ENCODE measurements at regions not wholly inside any gene's neighbourhood (a gene's known extent, or its start where the extent isn't known, plus 50 kb on each side); places are given as distances from the start of the nearest gene placed in this dataset.

DNA sequence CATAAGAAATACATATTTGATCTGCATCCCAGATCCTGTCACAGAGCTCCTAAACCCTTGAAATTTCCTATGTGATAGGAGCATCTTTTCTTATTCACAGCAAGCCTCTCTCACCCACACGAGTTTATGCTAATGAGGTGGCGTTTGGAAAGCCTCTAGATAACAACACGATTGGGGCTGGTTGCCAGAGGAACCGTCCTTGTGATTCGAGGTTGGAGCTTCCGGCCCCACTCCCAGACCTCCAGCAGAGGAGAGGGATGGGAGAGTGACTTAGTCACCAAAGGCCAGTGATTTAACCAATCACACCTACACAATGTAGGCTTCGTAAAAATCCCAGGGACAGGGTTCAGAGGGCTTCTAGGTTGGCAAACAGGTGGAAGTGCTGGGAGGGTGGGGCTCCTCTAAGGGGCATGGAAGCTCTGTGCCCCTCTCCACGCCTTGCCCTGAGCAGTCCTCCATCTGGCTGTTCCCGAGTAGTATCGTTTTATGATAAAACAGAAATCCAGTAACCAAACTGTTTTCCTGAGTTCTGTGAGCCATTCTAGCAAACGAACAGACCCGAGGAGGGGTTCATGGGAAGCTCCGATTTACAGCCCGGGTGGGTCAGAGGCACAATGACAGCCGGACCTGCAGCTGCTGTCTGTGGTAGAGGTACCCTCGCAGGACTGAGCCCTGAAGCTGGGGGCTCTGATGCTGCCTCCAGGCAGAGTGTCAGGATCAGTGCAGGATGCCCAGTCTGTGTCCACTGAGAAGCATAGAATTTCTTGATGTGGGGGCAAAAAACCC lies 238.1 kb upstream of the ARID1B start:
- Mint-ChIP-seq H3K9me3 (ENCODE audit: low read depth) (no peaks in the 10 kb centered on the region), H3K27ac (ENCODE audit: unreplicated experiment) (no peak overlapping the region), H3K4me1 (ENCODE audit: low read depth) (no peaks in the 10 kb centered on the region), H3K27me3 (ENCODE audit: low read depth) (peaks cover 3% of the 10 kb centered on the region), H3K36me3 (ENCODE audit: low read depth) (no peaks in the 10 kb centered on the region), H3K4me3 (ENCODE audit: unreplicated experiment) (no peak overlapping the region)
- TF ChIP-seq, protein P1, sequence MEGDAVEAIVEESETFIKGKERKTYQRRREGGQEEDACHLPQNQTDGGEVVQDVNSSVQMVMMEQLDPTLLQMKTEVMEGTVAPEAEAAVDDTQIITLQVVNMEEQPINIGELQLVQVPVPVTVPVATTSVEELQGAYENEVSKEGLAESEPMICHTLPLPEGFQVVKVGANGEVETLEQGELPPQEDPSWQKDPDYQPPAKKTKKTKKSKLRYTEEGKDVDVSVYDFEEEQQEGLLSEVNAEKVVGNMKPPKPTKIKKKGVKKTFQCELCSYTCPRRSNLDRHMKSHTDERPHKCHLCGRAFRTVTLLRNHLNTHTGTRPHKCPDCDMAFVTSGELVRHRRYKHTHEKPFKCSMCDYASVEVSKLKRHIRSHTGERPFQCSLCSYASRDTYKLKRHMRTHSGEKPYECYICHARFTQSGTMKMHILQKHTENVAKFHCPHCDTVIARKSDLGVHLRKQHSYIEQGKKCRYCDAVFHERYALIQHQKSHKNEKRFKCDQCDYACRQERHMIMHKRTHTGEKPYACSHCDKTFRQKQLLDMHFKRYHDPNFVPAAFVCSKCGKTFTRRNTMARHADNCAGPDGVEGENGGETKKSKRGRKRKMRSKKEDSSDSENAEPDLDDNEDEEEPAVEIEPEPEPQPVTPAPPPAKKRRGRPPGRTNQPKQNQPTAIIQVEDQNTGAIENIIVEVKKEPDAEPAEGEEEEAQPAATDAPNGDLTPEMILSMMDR (IDR thresholded peaks at IDR 0.05), result no peak
- no peak for DNase-seq (ENCODE audit: low spot score)

DNA sequence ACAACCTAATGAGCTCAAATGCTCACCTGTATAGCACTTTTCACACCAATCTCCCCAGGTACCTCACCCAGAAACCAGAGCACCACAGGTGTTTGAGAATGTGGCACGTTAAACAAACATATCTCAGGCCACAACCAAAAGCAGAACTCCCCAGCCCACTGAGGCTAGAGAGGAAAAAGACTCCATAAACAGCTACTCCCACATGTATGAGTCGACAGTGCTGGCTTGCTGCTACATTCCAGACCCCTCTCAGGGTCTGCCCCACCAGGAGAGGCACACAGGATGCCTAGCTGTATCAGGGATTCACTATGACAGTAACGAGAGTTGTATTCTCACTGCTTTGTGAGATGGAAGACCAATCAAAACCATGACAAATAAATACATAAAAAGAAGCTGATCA lies 242.6 kb upstream of the ARID1B start:
- no peak overlapping the region for H3K4me3 Mint-ChIP-seq (ENCODE audit: unreplicated experiment)
- H3K9me3 Mint-ChIP-seq (ENCODE audit: low read depth), result no peaks in the 10 kb centered on the region
- DNase-seq (ENCODE audit: low spot score), result no peak
- no peak overlapping the region for H3K27ac Mint-ChIP-seq (ENCODE audit: unreplicated experiment)
- TF ChIP-seq, protein P1 (IDR thresholded peaks at IDR 0.05), result no peak
- H3K36me3 Mint-ChIP-seq (ENCODE audit: low read depth), result no peaks in the 10 kb centered on the region
- H3K27me3 Mint-ChIP-seq (ENCODE audit: low read depth), result peaks cover 18% of the 10 kb centered on the region
- H3K4me1 Mint-ChIP-seq (ENCODE audit: low read depth), result no peaks in the 10 kb centered on the region

DNA sequence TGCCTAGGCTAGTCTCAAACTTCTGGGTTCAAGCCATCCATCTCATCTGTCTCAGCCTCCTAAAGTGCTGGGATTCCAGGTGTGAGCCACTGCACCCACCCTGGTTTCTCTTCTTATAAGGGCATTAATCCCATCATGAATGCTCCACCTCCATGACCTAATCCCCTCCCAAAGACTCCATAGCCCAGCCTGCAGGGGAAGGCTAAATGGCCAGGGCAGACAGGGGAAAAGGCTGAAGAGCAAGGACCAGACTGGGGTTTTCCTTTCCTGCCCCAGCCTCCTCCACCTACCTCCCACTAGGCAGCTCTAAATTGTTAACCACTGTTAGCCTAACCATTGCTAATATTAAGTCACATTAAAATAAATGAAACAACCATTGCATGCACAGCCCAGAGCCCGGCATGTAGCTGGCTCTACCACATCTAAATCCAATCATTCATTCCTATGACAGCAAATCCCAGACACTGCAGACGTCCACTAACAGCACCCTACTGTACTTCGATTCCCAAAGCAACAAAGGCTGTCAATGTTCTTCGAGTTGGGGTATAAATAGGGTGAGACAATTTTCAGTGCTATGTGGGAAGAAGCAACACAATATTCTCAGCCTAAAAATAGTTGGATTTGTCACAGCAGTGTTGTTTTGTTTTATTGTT lies 243.2 kb upstream of the ARID1B start:
- peaks cover 18% of the 10 kb centered on the region for H3K27me3 Mint-ChIP-seq (ENCODE audit: low read depth)
- no peak overlapping the region for H3K27ac Mint-ChIP-seq (ENCODE audit: unreplicated experiment)
- no peaks in the 10 kb centered on the region for H3K4me1 Mint-ChIP-seq (ENCODE audit: low read depth)

DNA sequence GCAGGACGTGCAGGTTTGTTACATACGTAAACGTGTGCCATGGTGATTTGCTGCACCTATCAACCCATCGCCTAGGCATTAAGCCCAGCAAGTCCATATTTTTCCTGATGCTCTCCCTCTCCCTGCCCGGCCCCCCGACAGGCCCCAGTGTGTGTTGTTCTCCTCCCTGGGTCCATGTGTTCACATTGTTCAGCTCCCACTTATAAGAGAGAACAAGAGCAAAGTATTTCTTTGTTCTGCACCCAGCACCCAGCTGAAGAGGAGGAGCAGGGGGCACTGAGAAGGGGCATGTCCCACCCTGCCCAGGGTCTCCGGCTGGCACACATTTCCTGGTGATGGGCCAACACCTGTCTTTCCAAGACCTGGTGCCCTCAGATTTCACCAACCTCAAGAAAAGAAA lies 251.1 kb upstream of the ARID1B start:
- Mint-ChIP-seq H3K36me3 (ENCODE audit: low read depth) (no peaks in the 10 kb centered on the region), H3K4me1 (ENCODE audit: low read depth) (peaks cover 2% of the 10 kb centered on the region), H3K27me3 (ENCODE audit: low read depth) (peaks cover 6% of the 10 kb centered on the region), H3K27ac (ENCODE audit: unreplicated experiment) (no peak overlapping the region), H3K4me3 (ENCODE audit: unreplicated experiment) (no peak overlapping the region), H3K9me3 (ENCODE audit: low read depth) (no peaks in the 10 kb centered on the region)
- TF ChIP-seq, protein P1 (IDR thresholded peaks at IDR 0.05), result no peak
- no peak for DNase-seq (ENCODE audit: low spot score)

More for the DNA sequence above, 243.2 kb upstream of the ARID1B start:
- H3K36me3 Mint-ChIP-seq (ENCODE audit: low read depth), result no peaks in the 10 kb centered on the region
- no peaks in the 10 kb centered on the region for H3K9me3 Mint-ChIP-seq (ENCODE audit: low read depth)
- no peak for DNase-seq (ENCODE audit: low spot score)
- TF ChIP-seq, protein P1 (IDR thresholded peaks at IDR 0.05), result no peak
- H3K4me3 Mint-ChIP-seq (ENCODE audit: unreplicated experiment), result no peak overlapping the region

DNA sequence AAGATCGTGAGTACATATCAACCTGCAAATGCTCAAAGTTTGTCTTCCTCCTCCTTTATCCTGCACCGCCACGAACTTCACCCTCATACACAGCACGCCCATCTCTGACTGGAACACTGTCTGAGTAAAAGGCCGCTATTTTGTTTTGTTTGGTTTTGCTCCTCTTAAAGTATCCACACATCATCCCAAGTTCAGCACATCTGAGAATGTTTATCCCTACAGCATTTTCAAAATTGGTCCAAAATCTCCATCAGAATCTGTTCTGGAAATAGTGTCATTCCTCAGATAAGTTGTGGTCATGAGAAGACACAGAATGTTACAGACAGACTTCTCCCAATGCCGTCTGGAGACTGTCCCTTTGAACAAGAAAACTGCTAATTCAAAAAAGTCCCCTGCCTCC lies 251.6 kb upstream of the ARID1B start:
- DNase-seq (ENCODE audit: low spot score), result no peak
- H3K4me1 Mint-ChIP-seq (ENCODE audit: low read depth), result peaks cover 2% of the 10 kb centered on the region
- H3K27me3 Mint-ChIP-seq (ENCODE audit: low read depth), result peaks cover 6% of the 10 kb centered on the region
- H3K36me3 Mint-ChIP-seq (ENCODE audit: low read depth), result no peaks in the 10 kb centered on the region
- H3K9me3 Mint-ChIP-seq (ENCODE audit: low read depth), result no peaks in the 10 kb centered on the region
- H3K27ac Mint-ChIP-seq (ENCODE audit: unreplicated experiment), result no peak overlapping the region
- H3K4me3 Mint-ChIP-seq (ENCODE audit: unreplicated experiment), result no peak overlapping the region
- TF ChIP-seq, protein P1 (IDR thresholded peaks at IDR 0.05), result no peak
